HL-60/S4 treated with retinoic acid at 250 ng/mL for 4 days and 3 days (cell line): ENCODE measurements at regions not wholly inside any gene's neighbourhood (a gene's known extent, or its start where the extent isn't known, plus 50 kb on each side); places are given as distances from the start of the nearest gene placed in this dataset.

Source experiments
- in situ Hi-C: fragments of 300-500 bp; cut with MboI; formaldehyde crosslinking; loops from 2 replicates; pipeline ENCODE4 v1.7.0; 2022; ENCODE audit warnings: low sequenced_read_pairs

DNA sequence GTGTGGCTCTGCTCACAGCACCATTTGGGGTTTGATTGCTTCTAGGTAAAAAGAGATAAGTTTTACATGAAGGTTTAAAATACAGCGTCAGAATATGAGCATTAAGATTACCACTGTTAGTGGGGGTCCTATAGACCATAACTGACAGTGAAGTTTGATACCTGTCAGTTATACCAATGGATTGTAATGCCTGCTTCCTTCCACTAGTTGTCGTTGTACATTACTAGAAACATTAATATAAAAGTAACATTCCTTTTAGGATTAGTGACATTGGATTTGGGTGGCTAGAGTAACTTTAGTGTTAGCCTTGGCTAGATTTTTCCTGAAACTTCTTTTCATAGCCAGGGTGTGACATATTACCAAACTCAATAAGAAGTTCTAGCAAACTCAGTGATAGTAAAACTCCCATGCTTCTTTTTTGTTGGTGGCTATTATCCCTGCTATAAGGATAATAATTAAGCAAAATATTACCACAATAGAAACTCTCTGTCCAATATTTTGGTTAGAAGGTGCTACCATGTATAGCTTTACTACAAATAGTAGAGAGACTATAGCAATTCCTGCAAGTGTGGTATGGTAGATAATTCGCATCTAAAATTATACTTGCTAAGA, 57.1 kb downstream of the FAM181B start:
- in situ Hi-C loops: no loop called here

DNA sequence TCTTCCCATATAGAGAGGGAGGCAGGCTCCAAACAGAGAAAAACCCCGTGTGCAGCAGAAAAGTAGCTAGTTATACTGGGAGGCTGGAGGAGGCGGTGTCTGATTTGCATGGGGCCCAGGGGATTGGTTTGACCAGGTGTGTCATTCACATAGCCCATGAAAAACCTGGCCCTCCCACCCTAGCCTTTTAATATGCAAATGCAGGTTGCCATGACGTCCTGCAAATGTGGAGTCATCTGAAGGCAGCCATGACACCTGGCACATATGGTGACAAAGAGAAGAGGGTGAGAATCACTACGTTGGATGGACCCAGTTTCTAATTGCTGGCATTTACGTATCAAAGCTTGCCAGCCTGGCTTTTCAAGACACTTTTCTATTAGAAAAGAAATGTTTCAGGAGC, 57.8 kb downstream of the FAM181B start:
- in situ Hi-C loops: no loop called here

DNA sequence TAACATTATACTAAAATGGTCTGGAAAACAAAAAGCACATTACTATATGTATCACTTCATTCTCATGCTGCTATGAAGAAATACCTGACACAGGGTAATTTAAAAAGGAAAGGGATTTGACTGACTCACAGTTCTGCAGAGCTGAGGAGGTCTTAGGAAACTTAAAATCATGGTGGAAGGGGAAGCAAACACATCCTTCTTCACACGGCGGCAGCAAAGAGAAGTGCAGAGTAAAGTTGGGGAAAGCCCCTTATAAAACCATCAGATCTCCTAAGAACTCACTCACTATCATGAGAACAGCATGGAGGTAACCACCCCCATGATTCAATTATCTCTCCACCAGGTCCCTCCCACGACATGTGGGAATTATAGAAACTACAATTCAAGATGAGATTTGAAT, 60.0 kb downstream of the FAM181B start:
- in situ Hi-C loops: no loop called here

DNA sequence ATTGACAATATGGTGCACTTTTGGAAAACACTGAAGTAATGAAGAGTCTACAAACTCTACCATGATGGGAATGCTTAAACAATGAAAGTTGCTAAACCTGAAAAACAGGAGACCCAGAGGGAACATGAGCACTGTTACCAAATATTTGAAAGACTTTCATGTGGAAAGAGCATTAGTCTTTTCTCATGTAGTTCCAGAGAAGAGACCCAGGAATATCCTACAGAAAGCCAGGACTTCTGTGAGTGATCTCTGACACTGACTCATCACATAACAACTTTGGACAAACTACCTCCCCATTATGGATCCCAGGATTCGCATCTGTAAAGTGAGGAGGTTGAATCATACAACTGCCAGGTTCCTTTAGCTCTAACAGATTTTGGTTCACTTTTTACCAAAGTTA, 62.2 kb downstream of the FAM181B start:
- in situ Hi-C loops: no loop called here

DNA sequence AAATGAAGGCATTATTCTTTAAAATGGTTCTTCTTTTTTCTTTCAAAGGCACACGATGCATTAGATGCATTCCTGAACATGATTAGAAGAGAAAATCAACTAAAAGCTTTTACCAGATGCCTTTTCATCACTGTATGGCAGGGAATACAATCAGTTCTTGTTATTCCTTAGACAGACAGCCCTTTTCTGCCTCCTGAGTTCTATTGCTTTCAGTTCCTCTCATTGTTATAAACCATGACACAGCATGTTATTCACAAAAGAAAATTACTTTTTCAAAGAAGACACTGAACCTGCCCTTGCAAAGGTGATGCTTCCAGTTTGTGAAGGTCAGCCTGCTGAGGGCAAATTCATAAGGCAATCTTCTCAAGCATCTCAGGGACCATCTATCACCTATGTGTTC, 70.1 kb downstream of the FAM181B start:
- in situ Hi-C loops: no loop called here

DNA sequence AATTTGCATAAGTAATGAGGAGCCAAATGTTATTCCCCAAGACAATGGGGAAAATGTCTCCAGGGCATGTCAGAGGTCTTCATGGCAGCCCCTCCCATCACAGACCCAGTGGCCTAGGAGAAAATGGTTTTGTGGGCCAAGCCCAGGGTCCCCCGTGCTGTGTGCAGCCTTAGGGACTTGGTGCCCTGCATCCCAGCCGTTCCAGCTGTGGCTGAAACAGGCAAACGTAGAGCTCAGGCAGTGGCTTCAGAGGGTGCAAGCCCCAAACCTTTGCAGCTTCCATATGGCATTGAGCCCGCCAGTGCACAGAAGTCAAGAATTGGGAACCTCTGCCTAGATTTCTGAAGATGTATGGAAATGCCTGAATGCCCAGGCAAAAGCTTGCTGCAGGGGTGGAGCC, 79.9 kb downstream of the FAM181B start:
- in situ Hi-C loops: no loop called here

DNA sequence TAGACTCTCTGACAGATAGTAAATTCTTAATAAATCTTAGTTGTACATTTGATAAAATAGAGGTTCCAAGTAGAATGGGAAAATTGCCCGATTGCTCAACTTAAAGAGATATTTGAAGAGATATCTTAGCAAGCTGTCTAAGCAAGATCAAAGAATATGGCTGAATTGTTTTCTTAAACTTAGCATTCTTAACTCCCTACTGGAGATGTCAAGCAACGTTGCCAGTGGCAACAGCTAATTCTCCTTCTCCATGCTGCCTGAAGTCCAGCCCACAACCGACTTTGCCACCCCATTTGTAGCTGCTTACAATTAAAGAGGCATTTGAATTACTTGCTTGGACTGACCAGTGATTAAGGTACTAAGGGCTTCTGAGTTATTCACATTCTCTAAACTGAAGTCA, 94.4 kb downstream of the FAM181B start:
- in situ Hi-C loops: no loop called here

DNA sequence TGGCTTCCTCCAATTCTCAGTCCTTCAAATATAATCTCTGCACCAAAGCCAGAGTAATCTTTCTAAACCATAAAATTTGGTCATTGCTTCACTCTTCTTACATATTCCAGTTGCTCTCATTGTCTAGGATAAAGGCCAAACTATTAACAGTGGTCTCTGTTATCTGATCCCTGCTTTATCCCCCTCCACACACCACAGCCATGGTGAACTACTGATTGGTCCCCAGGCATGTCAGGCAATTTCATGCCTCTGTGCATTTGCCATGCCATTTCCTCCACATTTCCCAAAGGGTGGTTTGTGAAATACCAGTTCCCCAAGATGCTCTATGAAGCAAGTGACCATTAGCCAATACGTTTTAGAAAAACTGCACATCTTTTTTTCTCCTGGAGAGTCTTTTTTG, 97.0 kb downstream of the FAM181B start:
- in situ Hi-C loops: no loop called here

DNA sequence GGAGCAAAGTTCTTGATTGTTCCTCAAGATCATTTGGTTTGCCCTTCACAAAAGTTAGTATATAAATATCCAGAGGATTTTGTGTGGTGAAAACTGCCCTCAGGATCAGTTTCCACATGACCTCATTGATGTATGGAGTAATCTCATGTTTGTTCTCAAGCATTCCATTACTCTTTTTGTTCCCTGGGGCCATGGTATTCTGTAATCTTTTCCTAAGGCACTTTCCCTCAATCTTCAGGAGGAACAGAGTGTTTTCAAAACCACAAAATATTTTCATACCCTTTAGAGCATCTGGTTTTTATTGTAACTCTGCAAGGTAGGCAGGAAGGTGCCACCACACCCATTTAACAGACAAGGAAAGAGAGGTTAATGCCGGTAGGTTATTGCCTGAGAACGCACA, 99.6 kb downstream of the FAM181B start:
- in situ Hi-C loops: no loop called here

DNA sequence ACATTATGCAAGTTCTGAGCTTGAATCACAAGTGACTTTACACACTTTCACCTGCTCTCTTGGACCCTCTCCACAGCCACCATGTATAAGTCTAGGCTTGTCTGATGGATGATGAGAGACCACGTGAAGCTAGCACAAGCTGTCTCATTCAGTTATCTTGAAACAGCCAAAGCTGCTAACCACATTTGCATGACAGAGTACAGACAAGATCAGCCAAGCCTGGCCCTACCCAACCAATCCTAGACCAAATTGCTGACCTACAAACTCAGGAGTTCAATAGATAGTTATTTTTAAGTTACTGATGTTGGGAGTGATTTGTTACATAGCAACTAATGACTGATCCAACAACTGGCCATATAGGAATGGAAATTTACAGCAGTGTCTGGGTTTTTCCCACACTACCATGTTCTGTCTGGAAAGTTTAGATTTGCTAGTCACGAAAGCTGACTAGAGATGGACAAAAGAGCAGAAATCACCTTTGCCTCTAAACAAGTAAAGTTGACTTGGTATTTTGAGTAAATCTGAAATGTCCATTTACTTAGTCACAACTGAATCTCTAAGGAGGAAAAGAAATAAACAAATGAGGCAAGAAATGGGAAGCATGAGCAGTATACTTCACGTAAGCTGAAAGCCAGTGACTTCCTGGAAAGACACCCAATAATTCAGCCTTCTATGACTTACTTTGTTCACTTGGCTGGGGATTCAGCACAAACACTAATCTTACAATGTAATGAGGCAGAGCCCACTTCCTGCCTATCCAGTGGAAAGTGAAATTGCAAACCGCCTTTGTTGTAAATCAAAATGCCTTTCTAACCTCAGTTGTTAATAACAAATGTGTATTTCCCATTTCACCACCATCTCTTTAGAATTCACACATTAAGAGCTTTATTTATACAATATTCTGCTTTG, 101.7 kb downstream of the FAM181B start:
- in situ Hi-C loops: no loop called here

DNA sequence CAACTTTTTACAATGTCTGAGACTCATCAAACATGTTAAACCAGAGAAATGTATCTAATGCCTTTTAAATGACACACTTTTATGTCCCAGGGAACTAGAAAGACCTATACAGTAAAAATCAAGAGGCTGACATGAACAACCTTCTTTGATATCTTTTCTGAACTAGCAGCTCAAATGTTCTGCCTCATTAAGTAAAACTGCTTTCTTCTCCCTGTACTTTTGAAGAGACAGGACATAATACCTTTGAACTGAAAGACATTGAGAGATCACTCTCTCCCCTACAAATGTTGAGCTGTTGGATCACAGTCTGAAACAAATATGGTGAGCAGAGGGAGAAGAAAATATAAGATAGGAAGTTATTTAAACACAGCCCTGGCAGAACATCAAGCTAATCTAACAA, 123.0 kb downstream of the FAM181B start:
- in situ Hi-C loops: no loop called here

DNA sequence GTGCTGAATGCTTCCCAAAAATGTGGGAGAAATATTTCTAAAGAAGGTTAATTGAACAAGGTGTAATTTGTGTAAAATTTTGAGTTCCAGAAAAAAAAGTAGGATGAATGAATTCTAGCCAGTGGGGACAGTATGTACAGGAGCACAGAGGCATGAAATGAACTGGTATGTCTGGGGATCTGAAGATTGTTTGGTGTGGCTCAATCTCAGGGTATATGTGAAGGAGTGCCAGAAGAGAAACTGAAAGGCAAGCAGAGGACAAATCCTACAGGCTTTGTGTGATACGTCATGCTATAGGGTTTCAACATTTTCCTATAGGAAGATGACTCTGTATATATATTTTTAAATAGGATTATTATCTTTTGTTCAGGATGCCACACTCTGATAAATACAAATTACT, 126.9 kb downstream of the FAM181B start:
- in situ Hi-C loops: no loop called here

DNA sequence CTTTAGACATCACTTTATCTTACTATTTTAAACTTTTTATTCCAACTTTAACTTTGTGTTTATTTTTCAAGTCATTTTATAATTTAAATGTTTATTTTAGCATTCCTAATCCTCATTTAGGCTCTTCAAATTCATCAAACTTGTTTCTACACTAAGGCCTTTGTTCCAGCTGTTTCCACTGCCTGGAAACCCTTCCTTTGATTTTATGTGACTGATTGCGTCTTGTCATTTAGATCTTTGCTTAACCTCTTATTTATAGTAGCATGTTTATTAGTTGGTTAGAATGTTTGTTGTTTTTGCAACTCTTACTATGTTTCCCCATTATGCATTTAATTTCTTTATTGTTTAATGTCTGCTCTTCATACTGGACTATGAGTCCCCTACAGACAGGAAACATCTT, 132.0 kb downstream of the FAM181B start:
- in situ Hi-C loops: no loop called here

DNA sequence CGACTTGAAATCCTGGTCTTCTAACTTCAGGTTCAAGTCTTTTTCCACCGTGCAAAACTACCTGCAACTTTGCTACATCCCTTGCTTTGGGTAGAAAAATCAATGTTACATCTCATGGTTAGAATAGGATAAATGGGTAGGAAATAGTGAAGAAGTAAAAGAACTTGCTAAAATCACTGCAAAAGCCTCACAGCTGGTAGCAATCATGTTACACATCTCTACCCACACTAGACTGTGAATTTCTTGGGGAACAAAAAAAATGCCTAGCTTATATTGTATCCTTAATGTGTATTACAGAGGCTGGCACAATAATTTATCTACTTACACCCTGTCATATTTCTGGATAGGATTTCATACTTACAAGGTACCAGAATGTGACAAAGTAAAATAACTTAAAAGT, 133.8 kb downstream of the FAM181B start:
- in situ Hi-C loops: no loop called here

DNA sequence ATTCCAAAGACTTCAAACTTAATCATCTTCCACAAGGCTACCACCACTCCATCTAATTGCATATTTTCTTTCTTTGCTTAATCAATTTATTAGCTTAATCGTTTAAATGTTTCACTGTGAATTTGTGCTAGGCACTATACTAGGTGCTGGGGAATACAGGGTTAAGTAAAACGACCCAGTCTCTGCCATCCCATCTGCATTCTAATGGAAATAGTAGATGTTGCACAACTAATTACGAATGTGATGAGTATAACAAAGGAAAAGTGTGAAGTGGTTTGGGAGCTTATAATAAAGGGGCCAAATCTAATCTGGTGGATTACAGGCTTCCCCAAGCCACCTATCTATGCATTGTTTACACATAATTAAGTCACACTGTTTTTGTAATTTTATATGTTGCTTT, 147.1 kb downstream of the FAM181B start:
- in situ Hi-C loops: no loop called here

DNA sequence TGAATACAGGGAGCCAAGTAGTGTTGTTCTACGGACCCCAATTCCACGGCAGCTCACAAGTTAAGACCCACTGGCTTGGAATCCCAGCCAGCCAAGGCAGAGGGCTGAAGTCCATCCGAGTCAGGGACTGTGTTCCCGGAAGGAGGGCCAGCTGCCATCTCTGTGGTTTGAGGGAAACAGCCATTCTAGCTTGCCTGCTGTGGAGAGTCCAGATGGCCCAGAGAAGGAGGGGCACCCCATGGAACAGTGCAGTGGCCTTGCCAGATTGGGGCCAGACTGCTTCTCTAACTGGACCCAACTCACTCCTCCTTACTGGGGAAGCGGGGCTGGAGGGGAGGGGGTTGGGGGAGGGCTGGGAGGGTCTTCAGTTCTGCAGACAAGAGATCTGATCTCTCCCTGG, 156.4 kb downstream of the FAM181B start:
- in situ Hi-C loops: no loop called here

DNA sequence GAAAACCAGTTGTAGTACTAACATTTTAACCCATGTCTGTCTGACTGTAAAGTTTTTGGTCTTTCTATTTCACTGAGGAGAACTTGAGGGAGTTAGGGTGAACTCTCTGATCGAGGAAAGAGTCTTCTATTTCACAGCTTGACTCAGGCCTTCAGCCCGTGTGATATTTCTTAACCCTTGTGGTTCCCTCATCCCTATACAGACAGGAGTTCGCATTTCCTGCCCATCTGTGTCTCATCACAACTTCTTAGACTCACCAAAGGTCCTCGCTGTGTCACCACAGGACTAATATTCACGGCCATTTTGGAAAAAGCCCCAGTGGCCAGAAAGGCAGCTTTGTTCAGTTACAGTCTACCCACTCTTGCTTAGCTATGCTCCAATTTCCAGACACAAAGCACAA, 172.8 kb downstream of the FAM181B start:
- in situ Hi-C loops: no loop called here

DNA sequence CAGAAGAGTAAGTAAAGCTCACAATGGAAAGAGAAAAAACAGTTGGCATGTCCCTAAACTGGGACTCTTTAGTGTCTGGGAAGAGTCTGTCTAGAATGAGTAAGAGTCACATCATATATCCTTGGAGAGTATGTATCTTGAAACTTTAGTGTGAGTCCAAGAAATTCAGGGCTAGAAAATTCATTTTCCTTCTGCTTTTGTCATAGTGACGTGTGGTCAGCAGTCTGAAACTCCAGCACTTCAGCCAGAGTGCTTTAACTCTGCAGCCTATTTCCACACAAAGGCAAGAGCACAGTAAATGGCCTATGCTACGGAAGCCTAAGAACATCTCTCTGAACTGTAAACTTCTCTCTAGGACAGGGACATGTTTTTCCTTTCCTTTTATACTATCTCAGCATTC, 174.1 kb downstream of the FAM181B start:
- in situ Hi-C loops: no loop called here

DNA sequence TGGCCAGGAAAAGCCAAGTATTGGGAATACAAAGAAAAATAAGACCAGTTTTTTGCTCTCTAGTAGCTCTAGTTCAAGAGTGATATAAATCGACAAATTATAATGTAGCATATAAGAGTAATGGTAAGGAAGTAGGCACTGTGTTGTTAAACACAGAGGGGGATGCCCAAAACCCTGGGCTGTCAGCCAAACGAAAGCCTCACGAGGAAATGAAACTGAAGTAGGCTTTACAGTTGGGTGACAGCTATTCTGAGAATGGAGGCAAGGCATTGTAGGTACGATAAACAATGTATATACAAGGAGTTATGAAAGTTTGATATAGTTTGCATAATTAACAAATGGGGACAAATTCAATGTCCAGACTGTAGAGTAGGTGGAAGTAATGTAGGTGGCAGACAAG, 176.4 kb downstream of the FAM181B start:
- in situ Hi-C loops: no loop called here

DNA sequence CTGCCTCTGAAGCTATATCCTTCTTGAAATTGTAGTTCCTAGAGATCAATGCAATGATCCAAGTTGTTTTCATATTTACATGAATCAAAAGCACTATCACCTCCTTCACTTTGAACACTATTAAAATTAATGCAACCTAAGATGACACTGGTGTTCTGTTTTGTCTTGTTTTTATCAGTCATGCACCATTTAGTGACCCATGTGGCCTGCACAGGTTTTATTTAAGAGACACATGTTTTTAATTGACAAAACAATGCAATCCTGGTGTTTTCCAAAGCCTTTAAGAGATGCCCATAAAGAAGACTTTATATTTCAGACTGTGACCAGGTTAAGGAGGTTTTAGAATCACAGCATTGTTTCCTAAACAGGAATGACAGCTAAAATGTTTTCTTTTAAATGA, 177.5 kb downstream of the FAM181B start:
- in situ Hi-C loops: no loop called here

DNA sequence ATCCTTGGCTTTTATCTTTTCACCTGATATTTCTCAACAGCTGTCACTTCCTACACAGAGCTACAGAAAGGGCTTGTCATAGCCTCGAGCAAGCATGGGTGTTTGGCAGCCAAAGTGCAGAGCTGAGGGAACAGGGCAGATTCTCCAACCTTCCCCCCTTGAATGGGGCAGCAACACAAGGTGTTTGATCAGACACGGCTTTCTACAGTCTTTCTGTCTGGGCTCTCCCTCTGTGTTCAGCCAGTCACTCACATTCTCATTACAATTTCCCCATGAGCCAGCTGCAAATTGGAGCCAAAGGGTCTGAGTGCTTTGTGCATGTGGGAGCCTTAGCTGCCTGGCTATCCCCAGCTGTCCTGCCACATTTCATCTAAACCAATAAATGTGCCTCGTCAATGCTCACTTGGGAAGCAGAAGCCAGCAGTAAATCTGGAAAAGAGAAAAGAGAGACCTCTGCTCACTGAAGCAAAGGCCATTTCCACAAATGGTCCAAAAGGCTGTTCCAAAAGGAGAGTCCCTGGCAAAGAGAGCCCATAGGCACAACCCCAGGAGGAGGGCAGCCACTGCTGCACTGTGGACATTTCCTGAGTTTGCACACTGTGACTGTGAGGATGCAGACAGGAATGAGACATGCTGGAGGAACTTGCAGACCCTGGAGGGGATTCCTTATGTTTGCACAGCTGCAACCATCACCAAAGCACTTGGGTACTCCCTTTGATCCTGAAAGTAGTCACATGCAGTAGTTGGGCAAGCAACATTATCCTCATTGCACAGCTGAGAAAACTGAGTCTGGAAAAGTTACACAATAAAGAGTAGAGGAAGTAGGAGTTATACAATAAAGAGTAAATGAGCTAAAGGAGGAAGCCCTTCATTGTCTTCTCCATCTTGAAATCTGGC, 186.8 kb downstream of the FAM181B start:
- in situ Hi-C loops: no loop called here

DNA sequence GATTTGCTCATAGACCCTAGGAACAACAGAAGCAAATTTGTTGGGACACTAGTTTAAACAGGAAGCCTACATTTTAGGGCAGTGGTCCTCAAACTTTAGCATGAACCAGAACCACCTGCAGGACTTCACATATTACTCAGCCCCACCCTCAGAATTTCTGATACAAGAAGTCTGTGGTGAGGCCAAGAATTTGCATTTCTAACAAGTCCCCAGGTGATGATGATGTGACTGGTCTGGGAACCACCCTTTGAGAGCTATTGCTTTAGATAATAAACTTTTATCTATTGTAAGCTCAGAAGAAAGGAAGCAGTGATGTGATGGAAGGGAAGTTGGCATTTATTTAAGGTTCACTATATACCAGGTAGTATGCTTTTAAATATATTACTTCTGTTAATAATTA, 194.0 kb downstream of the FAM181B start:
- in situ Hi-C loops: no loop called here
